HCT116 (cell line): ENCODE measurements at regions not wholly inside any gene's neighbourhood (a gene's known extent, or its start where the extent isn't known, plus 50 kb on each side); places are given as distances from the start of the nearest gene placed in this dataset.

ENCODE experiments used
- ATAC-seq: fragments of 200-7000 bp; cut with Tn5 transposase; 2 replicates; pipeline ENCODE4 v1.9.1; 2020; ENCODE audit warnings: mild to moderate bottlenecking, moderate library complexity
- BruUV-seq: library from RNA; stranded (reverse); fragments of 400-500 nt; replicated peaks from 2 replicates; lab custom pipeline; 2021; lab: Mats Ljungman, UMichigan
- CTCF ChIA-PET: fragments of 300-600 bp; sonication (Branson Sonifier 250); formaldehyde crosslinking; loops from one replicate; lab custom pipeline; 2021; ENCODE audit warnings: antibody characterized with exemption; lab: Charles Lee
- POLR2A ChIA-PET: fragments of 300-600, 350-600 bp; sonication (Branson Sonifier 250); formaldehyde crosslinking; loops from one replicate; lab custom pipeline; 2021; ENCODE audit warnings: antibody characterized with exemption; lab: Charles Lee
- RAD21 ChIA-PET, 2 experiments: fragments of 300-600 bp; sonication (Branson Sonifier 250); formaldehyde crosslinking; loops; one replicate each; lab custom pipeline; 2023; ENCODE audit warnings: low total read pairs in 2 of 2; ENCODE audit not compliant: uncharacterized antibody in 2 of 2, unreplicated experiment in 2 of 2, low non-redundant PET in 1 of 2; lab: Charles Lee
- DNase-seq: peaks from one replicate; pipeline ENCODE4 v3.0.0-alpha.2; 2010; ENCODE audit warnings: low read depth, low spot score
- H2AFZ ChIP-seq: fragments of 200-600 bp; shearing (Covaris generic), sonication (generic); 2 replicates; pipeline ENCODE4 v1.6.1; 2017; ENCODE audit warnings: low read depth, mixed run types, mixed read lengths, antibody characterized with exemption, low read length; ENCODE audit not compliant: poor library complexity, severe bottlenecking
- H3K27ac ChIP-seq: 2 replicates; pipeline ENCODE4 v1.5.1; 2012; ENCODE audit warnings: low read depth, low read length
- H3K27me3 ChIP-seq: fragments of 200-600 bp; sonication (generic); 2 replicates; pipeline ENCODE4 v1.6.1; 2016; ENCODE audit warnings: mixed run types, low read length, mixed read lengths; ENCODE audit not compliant: insufficient read depth
- H3K36me3 ChIP-seq, 2 experiments: fragments of 200-500 bp in 1 of 2; fragments of 200-600 bp in 1 of 2; sonication (Bioruptor generic) in 1 of 2; sonication (generic) in 1 of 2; 2 replicates each; pipeline versions ENCODE4 v1.5.1 to v1.6.1; 2014 to 2016; ENCODE audit warnings: low read length in 2 of 2, inconsistent platforms in 1 of 2, mixed read lengths in 1 of 2, mixed run types in 1 of 2; ENCODE audit not compliant: insufficient read depth in 2 of 2, control insufficient read depth in 1 of 2
- H3K4me1 ChIP-seq, 2 experiments: fragments of 200-600 bp in 1 of 2; sonication (generic) in 1 of 2; 2 replicates each; pipeline versions ENCODE4 v1.5.1 to v1.6.1; 2012 to 2017; ENCODE audit warnings: low read length in 2 of 2, inconsistent platforms in 1 of 2, mild to moderate bottlenecking in 1 of 2, mixed read lengths in 1 of 2, mixed run types in 1 of 2, moderate library complexity in 1 of 2; ENCODE audit not compliant: insufficient read depth in 2 of 2, control insufficient read depth in 1 of 2
- H3K4me2 ChIP-seq: fragments of 200-600 bp; sonication (generic); 2 replicates; pipeline ENCODE4 v1.6.1; 2017; ENCODE audit warnings: mixed run types, low read length, mixed read lengths
- H3K4me3 ChIP-seq, 2 experiments: fragments of 200-600 bp in 1 of 2; sonication (generic) in 1 of 2; replicated peaks in 1 of 2; 2 replicates each; pipeline ENCODE4 v1.5.1; 2011 to 2016; ENCODE audit warnings: low read length in 2 of 2, control low read depth in 1 of 2, low read depth in 1 of 2, mild to moderate bottlenecking in 1 of 2, mixed read lengths in 1 of 2, mixed run types in 1 of 2
- H3K79me2 ChIP-seq: fragments of 200-600 bp; sonication (generic); 2 replicates; pipeline ENCODE4 v1.6.1; 2017; ENCODE audit warnings: mild to moderate bottlenecking, mixed run types, low read length, moderate library complexity, mixed read lengths; ENCODE audit not compliant: insufficient read depth
- H3K9ac ChIP-seq: fragments of 200-600 bp; sonication (generic); 2 replicates; pipeline ENCODE4 v1.6.1; 2016; ENCODE audit warnings: low read length, mixed read lengths
- H3K9me2 ChIP-seq: fragments of 200-600 bp; sonication (generic), shearing (Covaris generic); 2 replicates; pipeline ENCODE4 v1.6.1; 2017; ENCODE audit warnings: mixed run types, mild to moderate bottlenecking, moderate library complexity; ENCODE audit not compliant: insufficient read depth
- H3K9me3 ChIP-seq, 2 experiments: fragments of 200-500 bp in 1 of 2; fragments of 200-600 bp in 1 of 2; sonication (Bioruptor generic) in 1 of 2; sonication (generic) in 1 of 2; 2 replicates each; pipeline ENCODE4 v1.6.1; 2014 to 2017; ENCODE audit warnings: low read length in 2 of 2, mixed read lengths in 2 of 2, inconsistent platforms in 1 of 2, low read depth in 1 of 2, mild to moderate bottlenecking in 1 of 2, mixed run types in 1 of 2, moderate library complexity in 1 of 2; ENCODE audit not compliant: control insufficient read depth in 1 of 2, insufficient read depth in 1 of 2
- H4K20me1 ChIP-seq: fragments of 200-600 bp; sonication (generic), shearing (Covaris generic); 2 replicates; pipeline ENCODE4 v1.6.1; 2017; ENCODE audit warnings: mixed run types, mild to moderate bottlenecking, moderate library complexity; ENCODE audit not compliant: insufficient read depth
- ATF3 ChIP-seq: IDR thresholded peaks from 2 replicates; pipeline ENCODE4 v1.6.1; 2012
- CEBPB ChIP-seq: IDR thresholded peaks from 2 replicates; pipeline ENCODE4 v1.6.1; 2012; ENCODE audit warnings: low read depth
- CTCF ChIP-seq, 3 experiments: fragments of 200-600 bp in 1 of 3; sonication (generic) in 1 of 3; IDR thresholded peaks in 2 of 3; conservative IDR thresholded peaks in 1 of 3; 2 replicates each; pipeline ENCODE4 v1.5.1; 2012 to 2017; ENCODE audit warnings: low read depth in 2 of 3, low read length in 2 of 3, antibody characterized with exemption in 1 of 3, borderline replicate concordance in 1 of 3, control low read depth in 1 of 3, mild to moderate bottlenecking in 1 of 3, mixed read lengths in 1 of 3, mixed run types in 1 of 3, moderate library complexity in 1 of 3; ENCODE audit not compliant: insufficient read depth in 1 of 3
- EGR1 ChIP-seq: IDR thresholded peaks from 2 replicates; pipeline ENCODE4 v1.6.1; 2012; ENCODE audit warnings: low read depth
- ELF1 ChIP-seq: IDR thresholded peaks from 2 replicates; pipeline ENCODE4 v1.6.1; 2012; ENCODE audit warnings: low read depth, borderline replicate concordance
- EZH2 ChIP-seq: fragments of 200-600 bp; sonication (generic); IDR thresholded peaks from 2 replicates; pipeline ENCODE4 v1.6.1; 2017; ENCODE audit warnings: antibody characterized with exemption, mixed run types
- JUND ChIP-seq: IDR thresholded peaks from 2 replicates; pipeline ENCODE4 v1.6.1; 2012
- POLR2A ChIP-seq: IDR thresholded peaks from 2 replicates; pipeline ENCODE4 v1.7.0; 2011; ENCODE audit warnings: borderline replicate concordance; ENCODE audit not compliant: insufficient read depth, insufficient read length; ENCODE audit errors: extremely low read depth
- RAD21 ChIP-seq: IDR thresholded peaks from 2 replicates; pipeline ENCODE4 v1.6.1; 2012; ENCODE audit warnings: low read depth, mild to moderate bottlenecking
- SP1 ChIP-seq: IDR thresholded peaks from 2 replicates; pipeline ENCODE4 v1.6.1; 2012; ENCODE audit warnings: low read depth
- ZBTB33 ChIP-seq: IDR thresholded peaks from 2 replicates; pipeline ENCODE4 v1.6.1; 2011; ENCODE audit warnings: mild to moderate bottlenecking, low read length, moderate library complexity; ENCODE audit not compliant: insufficient replicate concordance; ENCODE audit errors: extremely low read depth
- ZFX ChIP-seq: fragments of 450-650 bp; IDR thresholded peaks from 2 replicates; pipeline ENCODE4 v1.6.1; 2017
- intact Hi-C: fragments of 100-400 bp; cut with micrococcal nuclease; formaldehyde crosslinking; loops from 2 replicates; pipeline ENCODE4 v1.10.0; 2022

GRCh38 chr2:126542247-126542646 is 113.7 kb upstream of the GYPC start:
- DNase-seq (no peak), ATAC-seq (no peak)
- intact Hi-C loops: no loop called here
- no peaks in the 10 kb centered on the region for H3K4me1 ChIP-seq
- H3K36me3 ChIP-seq: no peaks in the 10 kb centered on the region
- no peaks in the 10 kb centered on the region for H3K27me3 ChIP-seq
- H3K79me2 ChIP-seq: no peaks in the 10 kb centered on the region
- no peaks in the 10 kb centered on the region for H4K20me1 ChIP-seq
- H3K4me3 ChIP-seq: no peak overlapping the region
- H3K9me2 ChIP-seq: no peaks in the 10 kb centered on the region
- TF ChIP-seq SP1 (no peak), JUND (no peak), EZH2 (no peak), ZBTB33 (no peak), CTCF (IDR thresholded peaks at IDR 0.05 in 2 of 3, conservative IDR thresholded peaks at IDR 0.05 in 1 of 3; ENCODE audit: borderline replicate concordance in 1 of 3, insufficient read depth in 1 of 3, low read depth in 2 of 3, low read length in 2 of 3) (no peak), ZFX (no peak), CEBPB (no peak), ATF3 (no peak), RAD21 (no peak), POLR2A (no peak), EGR1 (no peak), ELF1 (no peak)
- no TSS peak for BruUV-seq
- CTCF ChIA-PET: no interaction called here
- no peak overlapping the region for H3K9ac ChIP-seq
- RAD21 ChIA-PET: no interaction called here
- peaks cover 0 to 13% of the 10 kb centered on the region in 2 experiments; a peak in 3 of 4 replicates for H3K9me3 ChIP-seq
- POLR2A ChIA-PET: no interaction called here
- no peak overlapping the region for H3K27ac ChIP-seq
- no peak overlapping the region for H3K4me2 ChIP-seq
- no peak overlapping the region for H2AFZ ChIP-seq
